Ishikawa (cell line): ENCODE measurements at regions not wholly inside any gene's neighbourhood (a gene's known extent, or its start where the extent isn't known, plus 50 kb on each side); places are given as distances from the start of the nearest gene placed in this dataset.

Source experiments
- CEBPB ChIP-seq: IDR thresholded peaks from 2 replicates; pipeline ENCODE4 v1.6.1; 2012
- CREB1 ChIP-seq: IDR thresholded peaks from 2 replicates; pipeline ENCODE4 v1.6.1; 2012; ENCODE audit warnings: low read depth
- EGR1 ChIP-seq: IDR thresholded peaks from 2 replicates; pipeline ENCODE4 v1.6.1; 2012
- EP300 ChIP-seq: IDR thresholded peaks from 2 replicates; pipeline ENCODE4 v1.6.1; 2012; ENCODE audit warnings: borderline replicate concordance
- FOXM1 ChIP-seq: IDR thresholded peaks from 2 replicates; pipeline ENCODE4 v1.6.1; 2012; ENCODE audit warnings: low read depth, borderline replicate concordance
- MAX ChIP-seq: IDR thresholded peaks from 2 replicates; pipeline ENCODE4 v1.6.1; 2012
- NFIC ChIP-seq: IDR thresholded peaks from 2 replicates; pipeline ENCODE4 v1.6.1; 2012
- RAD21 ChIP-seq: IDR thresholded peaks from 2 replicates; pipeline ENCODE4 v1.6.1; 2012; ENCODE audit warnings: low read depth
- REST ChIP-seq: IDR thresholded peaks from 2 replicates; pipeline ENCODE4 v1.6.1; 2012; ENCODE audit warnings: low read depth, mild to moderate bottlenecking
- TAF1 ChIP-seq: IDR thresholded peaks from 2 replicates; pipeline ENCODE4 v1.6.1; 2012; ENCODE audit warnings: low read depth, mild to moderate bottlenecking
- TCF12 ChIP-seq: IDR thresholded peaks from 2 replicates; pipeline ENCODE4 v1.6.1; 2012; ENCODE audit warnings: low read depth
- TEAD4 ChIP-seq: IDR thresholded peaks from 2 replicates; pipeline ENCODE4 v1.6.1; 2012
- USF1 ChIP-seq: IDR thresholded peaks from 2 replicates; pipeline ENCODE4 v1.6.1; 2012
- YY1 ChIP-seq: IDR thresholded peaks from 2 replicates; pipeline ENCODE4 v1.6.1; 2012; ENCODE audit warnings: low read depth
- ZBTB7A ChIP-seq: IDR thresholded peaks from 2 replicates; pipeline ENCODE4 v1.6.1; 2012; ENCODE audit warnings: low read depth

- TF ChIP-seq USF1 (no peak), TEAD4 (no peak), YY1 (no peak), ZBTB7A (no peak), TCF12 (no peak), CREB1 (no peak), CEBPB (no peak), RAD21 (no peak), REST (no peak), EGR1 (no peak)
Observed at GRCh38 chr11:127737499-127737898, 736.9 kb upstream of the KIRREL3 start.

GRCh38 chr11:127733552-127733951 is 733.0 kb upstream of the KIRREL3 start:
- TF ChIP-seq TCF12, result no peak
- TF ChIP-seq ZBTB7A, result no peak
- no peak for TF ChIP-seq NFIC
- no peak for TF ChIP-seq CREB1
- no peak for TF ChIP-seq EGR1
- no peak for TF ChIP-seq RAD21
- no peak for TF ChIP-seq REST
- no peak for TF ChIP-seq TEAD4

GRCh38 chr11:127726367-127726766 is 725.8 kb upstream of the KIRREL3 start:
- TF ChIP-seq TEAD4 (no peak), EGR1 (no peak), RAD21 (no peak), CREB1 (no peak), CEBPB (no peak), EP300 (no peak), TCF12 (no peak), NFIC (no peak), FOXM1 (no peak), ZBTB7A (no peak), USF1 (no peak), YY1 (no peak), MAX (no peak), TAF1 (no peak), REST (no peak)

- TF ChIP-seq EGR1, result no peak
- no peak for TF ChIP-seq NFIC
- TF ChIP-seq TCF12, result no peak
- no peak for TF ChIP-seq CREB1
- no peak for TF ChIP-seq YY1
- no peak for TF ChIP-seq ZBTB7A
Observed at GRCh38 chr11:127723714-127724113, 723.1 kb upstream of the KIRREL3 start.

- no peak for TF ChIP-seq YY1
- no peak for TF ChIP-seq ZBTB7A
- TF ChIP-seq REST, result no peak
- no peak for TF ChIP-seq TEAD4
- TF ChIP-seq RAD21, result no peak
- TF ChIP-seq TCF12, result no peak
- TF ChIP-seq EGR1, result no peak
- TF ChIP-seq MAX, result no peak
Observed at GRCh38 chr11:127713226-127713625, 712.7 kb upstream of the KIRREL3 start.
